DMS79 treated with DMSO at 0.1 percent for 48 hours (cell line): ENCODE measurements at regions not wholly inside any gene's neighbourhood (a gene's known extent, or its start where the extent isn't known, plus 50 kb on each side); places are given as distances from the start of the nearest gene placed in this dataset.
"Not testable (repeated sequence)": the region's sequence is repeated elsewhere in the genome, so short reads cannot be mapped to it uniquely, and the experiment has no call there.

Experiments used
- DNase-seq: peaks from one replicate; lab custom pipeline; 2025; lab: John Stamatoyannopoulos, UW

DNA sequence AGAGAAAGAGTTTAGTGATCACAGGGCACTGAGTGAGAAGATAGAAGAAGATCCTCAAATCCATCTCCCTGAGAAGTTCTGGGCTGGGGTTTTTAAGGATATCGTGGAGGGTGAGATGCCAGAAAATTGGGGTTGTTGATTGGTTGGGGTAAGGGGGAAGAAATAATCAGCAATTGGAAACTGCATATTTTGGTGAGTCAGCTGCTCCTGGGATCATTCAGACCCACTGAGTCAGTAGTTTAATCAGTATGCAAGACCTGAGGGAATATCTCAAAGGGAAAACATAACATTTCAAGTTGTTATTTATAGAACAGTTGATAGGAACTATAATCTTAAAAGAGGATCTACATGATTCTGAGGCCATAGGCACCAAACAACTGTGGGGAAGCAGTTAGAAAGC lies 183.4 kb downstream of the FCRL5 start:
- not testable (repeated sequence) for DNase-seq

DNA sequence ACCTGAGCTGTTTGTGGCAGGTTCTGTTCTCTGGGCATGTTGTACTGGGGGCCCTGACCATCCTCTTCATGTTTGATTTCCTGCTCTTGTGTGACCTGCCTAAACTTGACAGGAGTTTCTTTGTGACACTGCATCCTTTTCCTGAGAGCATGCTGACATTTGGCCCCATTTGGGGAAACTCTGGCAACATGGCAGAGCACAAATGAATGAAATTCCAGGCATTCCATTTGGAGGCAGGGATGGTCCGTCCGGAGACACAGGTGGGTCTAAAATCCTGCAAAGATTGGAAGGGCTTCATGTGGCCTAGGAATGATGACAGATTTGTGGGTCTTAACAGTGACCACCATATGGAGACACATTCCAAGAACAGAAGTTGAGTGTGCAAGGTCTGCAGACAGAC lies 184.0 kb downstream of the FCRL5 start:
- DNase-seq: no peak

DNA sequence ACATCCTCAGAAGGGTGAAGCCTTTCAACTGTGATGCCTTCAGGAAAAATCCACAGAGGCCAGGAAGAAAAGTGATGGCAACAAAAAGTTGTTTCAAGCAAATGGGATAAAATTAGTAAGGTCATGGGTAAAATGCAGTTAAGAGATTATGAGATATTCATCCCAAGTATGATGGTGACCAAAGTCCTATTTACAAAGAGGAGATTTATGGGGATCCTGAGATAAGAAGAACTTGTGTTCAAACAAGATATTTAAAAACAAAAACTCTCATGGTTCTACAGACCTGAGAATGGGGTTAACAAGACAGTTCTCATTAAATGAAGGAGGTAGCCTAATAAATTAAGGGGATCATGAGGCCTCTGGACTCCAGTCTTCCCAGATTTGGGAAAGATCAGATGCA lies 184.4 kb downstream of the FCRL5 start:
- DNase-seq: no peak

DNA sequence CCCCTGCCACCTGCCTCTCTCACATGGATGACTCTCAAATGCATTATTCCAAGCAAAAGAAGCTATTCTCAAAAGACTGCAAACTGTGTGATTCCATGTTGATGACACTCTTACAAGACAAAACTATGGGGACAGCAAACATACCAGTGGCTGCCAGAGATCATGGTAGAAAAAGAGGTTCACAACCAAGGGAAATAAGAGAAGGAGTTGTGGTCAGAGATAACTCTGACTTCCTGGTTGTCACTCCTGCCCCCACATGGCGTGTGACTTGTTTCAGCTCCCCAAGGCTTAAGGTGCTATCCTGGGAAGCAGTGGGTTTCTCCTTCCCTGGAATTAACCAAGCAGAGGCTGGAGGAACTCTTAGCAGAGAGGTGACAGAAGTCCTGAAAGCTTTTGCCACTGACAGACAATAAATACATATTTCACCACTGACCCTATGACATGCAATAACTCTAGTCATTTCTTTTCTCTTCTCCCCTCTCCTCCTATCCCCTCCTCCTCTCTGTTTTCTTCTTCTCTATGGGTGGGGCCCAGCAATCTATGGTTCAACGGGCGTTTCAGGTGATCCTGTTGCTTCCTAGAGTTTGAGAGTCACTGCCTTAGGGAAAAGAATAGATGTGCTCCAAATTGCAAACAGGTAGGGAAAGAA lies 185.1 kb downstream of the FCRL5 start:
- DNase-seq: no peak

DNA sequence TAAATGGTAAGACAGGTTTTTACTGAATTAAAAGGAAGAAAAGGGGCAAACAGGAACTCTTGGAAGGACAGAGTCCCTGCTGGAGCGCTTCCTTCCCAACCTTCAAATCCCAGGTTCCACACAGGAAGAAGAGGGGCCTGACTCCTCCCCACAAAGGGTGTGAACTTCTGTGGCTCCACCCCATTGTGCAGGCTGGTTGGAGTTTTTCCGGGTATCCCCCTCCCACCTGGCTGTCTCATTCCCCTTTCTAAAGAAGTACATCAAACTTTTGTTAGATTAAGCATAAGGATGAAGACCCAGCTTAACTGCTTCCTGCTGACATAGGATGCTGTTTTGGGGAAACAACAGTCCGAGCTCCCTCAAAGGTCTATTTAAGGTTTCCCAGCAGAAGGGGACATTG lies 187.7 kb downstream of the FCRL5 start:
- DNase-seq: no peak

DNA sequence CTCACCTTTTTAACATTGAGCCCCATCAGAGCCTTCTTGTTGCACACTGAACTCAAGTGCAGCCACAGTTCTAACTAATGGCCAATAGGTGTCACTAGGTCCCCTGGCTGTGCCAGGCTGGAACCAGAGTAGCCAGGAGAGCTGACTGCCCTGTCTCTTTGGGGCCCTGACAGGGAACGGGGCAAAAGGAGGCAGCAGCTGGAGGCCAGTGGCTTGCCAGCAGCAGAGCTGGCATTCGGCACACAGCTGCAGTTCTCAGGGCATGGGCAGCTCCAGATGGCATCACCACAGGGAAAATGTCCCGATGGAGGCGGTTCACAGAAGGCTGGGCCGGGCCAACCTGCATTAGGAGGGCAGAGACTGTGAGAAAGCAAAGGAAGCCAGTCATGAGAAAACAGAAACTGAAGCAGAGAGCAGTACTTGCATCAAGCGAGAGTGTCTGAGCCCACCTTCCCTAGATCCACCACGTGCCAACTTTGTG lies 188.6 kb downstream of the FCRL5 start:
- no peak for DNase-seq

DNA sequence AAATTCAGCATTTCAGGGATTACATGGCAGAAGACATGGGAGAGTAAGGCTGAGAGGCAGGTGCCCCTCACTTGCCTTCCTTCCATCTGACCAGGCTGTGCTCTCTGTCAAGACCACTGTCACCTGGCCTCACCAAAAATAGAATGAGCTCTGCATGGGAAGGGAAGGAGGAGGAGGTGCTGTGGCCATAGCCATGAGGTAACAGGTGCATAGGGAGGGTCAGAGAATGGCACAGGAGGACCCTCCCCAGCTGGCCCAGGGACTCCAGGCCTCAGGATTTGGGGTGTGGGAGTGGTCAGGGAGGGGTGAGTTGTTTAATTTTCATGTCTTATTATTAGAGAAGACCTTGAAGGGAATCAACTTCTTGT lies 192.3 kb downstream of the FCRL5 start:
- DNase-seq: no peak

DNA sequence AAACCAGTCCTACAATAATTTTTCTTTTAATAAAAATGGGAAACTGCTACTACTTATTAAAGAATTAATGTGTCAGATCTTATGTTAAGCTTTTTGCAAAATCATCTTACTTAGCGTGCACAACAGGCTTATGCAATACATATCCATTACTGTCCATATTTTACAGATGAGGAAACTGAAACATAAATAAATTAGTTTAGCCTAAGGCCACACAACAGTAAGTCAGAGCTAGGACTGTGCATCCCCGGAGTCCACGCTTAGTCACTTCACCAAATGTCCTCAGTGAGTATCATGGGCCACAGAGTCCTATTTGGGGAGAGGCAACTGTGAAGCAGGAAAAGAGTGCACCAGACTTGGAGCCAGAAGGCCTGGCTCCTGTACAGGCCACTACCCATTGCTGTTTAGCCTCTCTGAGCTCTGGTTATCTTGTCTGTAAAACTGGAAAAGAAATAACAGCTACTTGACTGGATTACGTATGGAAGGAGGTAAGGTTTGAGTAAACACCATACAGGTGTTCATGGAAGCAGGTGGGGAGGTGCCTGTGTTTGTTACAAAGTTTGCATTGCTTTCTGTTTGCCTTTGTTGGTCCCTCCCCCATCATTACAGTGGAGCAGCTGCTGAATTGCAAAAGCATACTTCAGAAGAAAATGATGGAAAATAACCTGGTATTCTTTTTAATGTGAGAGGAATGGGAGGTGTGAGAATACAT lies 192.8 kb downstream of the FCRL5 start:
- DNase-seq: no peak

DNA sequence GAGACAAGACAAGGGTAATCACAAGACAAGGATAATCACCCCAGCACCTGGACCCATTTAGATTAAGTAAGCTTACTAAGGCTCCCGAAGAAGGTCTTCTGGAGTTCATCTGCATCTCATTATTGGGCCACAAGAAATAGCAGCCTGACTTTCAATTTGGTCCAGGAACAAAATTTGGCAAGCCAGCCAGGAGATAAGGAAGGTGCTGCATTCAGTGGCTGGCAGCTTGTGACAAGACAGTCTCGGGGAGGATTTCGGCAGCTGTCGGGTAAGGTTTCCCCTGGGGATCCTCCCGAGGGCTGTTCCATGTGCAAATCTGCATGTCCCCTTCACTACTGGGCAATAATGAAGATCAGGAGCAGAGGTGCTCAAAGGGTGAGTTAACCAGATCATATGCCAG lies 195.2 kb downstream of the FCRL5 start:
- no peak for DNase-seq

DNA sequence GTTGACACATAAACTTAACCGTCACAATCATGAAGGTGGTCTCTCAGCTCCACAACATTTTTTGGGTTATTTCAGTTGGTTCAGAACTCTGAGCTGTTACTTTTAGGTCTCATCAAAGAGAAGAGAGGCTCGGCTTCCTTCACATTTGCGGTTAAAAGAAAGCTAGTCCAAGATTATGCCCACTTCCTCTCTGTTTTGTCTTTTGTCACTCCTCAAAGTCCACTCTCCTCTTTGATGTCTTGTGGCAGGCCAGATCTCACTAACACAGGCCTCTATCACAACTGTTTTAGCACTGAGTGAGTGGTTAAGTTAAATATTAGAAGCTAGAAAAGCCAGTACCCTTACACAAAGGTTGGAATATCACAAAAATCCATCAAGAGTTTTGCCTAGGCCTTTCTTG lies 195.7 kb downstream of the FCRL5 start:
- DNase-seq: no peak

DNA sequence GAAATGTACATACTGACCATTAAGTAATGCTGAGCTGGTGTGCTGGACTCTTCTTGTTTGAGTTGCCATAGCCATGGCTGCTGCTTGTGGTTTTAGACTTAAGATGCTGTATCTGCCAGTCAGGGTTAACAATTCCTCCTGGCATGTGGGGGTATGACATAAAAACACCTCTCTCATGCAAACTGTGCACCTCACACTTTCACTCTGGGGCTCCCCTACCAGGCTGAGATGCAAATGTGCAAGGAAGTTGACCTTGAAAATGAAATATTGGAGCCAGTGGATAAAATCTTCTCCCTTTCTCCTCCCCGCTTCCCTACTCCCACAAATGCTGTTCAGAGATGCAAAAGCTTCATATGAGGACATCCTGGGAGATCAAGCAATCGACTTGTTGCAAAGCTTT lies 198.8 kb downstream of the FCRL5 start:
- no peak for DNase-seq

DNA sequence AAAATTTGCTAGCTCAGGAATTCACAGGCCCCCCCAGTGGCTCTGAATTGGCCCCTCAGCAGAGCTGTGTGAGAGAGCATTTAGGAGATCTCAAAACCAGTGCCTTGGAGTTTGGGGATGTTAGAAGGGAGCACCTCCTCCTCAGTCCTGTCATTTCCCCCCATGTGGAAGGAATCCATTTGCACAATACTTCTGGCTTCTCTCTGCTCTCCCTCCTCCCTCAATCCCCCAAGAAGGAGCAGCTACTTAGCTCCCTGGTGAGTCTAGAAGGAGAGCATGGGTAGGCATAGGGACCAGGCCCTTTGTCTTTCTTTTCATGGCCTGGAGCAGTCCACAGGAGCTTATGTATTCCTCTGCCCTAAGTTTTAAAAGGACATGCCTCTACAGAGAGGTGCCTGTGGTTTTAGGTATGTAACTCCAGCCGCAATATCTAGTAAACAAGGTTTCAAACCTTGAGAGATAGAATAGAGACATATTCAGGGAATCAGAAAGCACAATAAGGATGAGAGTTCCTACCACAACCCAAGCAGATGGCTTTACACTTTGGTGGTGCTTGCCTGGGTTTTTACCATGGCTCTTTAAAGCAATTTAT lies 199.4 kb downstream of the FCRL5 start:
- DNase-seq: no peak

DNA sequence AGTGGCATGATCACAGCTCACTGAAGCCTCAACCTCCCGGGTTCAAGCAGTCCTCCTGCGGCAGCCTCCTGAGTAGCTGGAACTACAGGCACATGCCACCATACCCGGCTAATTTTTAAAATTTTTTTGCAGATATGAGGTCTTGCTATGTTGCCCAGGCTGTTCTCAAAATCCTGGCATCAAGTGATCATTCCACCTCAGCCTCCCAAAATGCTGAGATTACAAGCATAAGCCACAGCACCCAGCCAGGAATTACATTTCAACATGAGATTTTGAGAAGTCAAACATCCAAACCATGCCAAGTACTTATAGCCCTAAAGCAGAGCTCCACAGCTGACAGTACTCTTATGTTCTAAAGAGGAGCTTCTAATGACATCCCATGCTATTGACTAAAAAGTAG lies 200.1 kb downstream of the FCRL5 start:
- DNase-seq: no peak

DNA sequence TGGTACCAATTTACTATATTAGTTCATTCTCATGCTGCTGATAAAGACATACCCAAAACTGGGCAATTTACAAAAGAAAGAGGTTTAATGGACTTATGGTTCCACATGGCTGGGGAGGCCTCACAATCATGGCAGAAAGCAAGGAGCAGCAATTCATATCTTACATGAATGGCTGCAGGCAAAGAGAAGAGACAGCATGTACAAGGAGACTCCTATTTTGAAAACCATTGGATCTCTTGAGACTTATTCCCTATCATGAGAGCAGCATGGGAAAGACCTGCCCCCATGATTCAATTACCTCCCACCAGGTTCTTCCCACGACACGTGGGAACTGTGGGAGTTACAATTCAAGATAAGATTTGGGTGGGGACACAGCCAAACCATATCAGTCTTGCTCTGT lies 200.5 kb downstream of the FCRL5 start:
- not testable (repeated sequence) for DNase-seq

DNA sequence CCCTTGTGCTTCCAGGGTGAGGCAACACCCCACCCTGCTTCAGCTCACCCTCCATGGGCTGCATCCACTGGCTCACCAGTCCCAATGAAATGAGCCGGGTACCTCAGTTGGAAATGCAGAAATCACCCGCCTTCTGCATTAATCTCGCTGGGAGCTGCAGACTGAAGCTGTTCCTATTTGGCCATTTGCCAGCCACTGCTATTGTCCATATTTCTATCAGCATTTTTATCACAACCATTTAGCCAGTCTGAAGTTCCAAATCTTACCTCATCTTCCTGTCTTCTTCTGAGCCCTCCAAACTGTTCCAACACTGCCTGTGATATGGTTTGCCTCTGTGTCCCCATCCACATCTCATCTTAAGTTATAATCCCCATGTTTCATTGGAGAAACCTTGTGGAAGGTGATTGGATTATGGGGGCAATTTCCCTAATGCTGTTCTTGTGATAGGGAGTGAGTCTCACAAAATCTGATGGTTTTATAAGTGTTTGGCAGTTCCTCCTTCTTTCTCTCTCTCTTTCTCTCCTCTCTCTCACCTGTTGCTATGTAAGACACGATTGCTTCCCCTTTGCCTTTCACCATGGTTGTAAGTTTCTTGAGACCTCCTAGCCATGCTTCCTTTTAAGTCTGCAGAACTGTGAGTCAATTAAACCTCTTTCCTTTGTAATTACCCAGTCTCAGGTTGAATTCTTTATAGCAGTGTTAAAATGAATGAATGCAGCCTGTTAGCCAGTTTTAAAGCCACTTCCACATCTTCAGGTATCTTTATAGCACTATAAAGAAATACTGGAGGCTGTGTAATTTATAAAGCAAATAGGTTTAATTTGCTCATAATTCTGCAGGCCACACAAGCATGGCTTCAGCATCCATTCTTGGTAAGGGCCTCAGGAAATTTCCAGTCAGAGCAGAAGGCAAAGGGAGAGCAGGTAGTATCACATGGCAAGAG lies 203.5 kb downstream of the FCRL5 start:
- DNase-seq: no peak

DNA sequence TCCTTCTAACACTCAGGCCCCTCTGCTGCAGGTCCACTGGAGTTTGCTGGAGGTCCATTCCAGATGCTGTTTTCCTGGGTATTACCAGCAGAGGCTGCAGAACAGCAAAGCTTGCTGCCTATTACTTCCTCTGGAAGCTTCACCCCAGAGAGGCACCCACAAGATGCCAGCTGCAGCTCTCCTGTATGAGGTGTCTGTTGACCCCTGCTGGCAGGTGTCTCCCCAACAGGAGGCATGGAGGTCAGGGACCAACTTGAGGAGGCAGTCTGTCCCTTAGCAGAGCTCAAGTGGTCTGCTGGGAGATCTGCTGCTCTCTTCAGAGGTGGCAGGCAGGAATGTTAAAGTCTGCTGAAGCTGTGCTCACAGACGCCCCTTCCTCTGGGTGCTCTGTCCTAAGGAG lies 204.8 kb downstream of the FCRL5 start:
- no peak for DNase-seq

DNA sequence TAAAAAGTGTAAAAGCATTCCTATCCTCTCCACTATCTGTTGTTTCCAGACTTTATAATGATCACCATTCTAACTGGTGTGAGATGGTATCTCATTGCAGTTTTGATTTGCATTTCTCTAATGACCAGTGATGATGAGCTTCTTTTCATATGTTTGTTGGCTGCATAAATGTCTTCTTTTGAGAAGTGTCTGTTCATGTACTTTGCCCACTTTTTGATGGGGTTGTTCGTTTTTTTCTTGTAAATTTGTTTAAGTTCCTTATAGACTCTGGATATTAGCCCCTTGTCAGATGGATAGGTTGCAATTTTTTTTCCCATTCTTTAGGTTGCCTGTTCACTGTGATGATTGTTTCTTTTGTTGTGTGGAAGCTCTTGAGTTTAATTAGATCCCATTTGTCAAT lies 199.6 kb upstream of the ETV3 start:
- DNase-seq: not testable (repeated sequence)

DNA sequence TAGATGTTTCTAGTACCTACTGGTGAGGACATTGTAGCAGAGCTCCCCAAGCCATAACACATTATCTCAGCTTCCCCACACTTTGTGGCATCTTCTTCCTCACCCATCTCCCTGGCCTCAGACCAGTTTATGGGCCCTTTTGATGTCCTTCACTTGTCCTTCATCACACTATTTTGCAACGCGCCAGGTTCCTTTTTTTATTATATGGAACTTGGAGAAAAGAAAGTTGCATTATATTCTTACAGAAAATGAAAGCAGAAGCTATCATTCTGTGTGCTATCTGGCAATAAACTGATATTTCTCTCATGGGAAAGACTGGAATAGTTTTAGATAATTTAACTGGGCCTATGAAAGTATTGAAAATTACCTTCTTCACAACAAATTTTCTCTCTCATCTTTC lies 196.9 kb upstream of the ETV3 start:
- no peak for DNase-seq

DNA sequence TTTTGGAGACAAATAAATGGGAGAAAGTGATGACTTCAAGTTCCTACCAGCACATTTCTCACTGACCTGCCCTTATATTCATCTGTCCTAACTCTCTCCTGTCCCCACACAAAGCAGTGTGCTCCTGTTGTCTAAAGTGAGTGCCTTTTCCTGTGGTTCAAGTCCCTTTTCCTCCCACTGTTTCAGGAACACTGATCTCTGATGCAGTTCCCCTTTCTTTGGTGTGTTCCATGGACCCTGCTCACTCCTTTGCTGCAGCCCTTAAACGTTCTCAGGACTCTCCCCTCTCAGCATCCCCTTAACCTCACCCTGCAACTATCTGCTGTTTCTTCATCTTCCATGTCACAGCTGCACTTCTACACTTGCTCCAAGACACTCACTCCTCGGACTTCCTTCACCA lies 195.8 kb upstream of the ETV3 start:
- DNase-seq: no peak

DNA sequence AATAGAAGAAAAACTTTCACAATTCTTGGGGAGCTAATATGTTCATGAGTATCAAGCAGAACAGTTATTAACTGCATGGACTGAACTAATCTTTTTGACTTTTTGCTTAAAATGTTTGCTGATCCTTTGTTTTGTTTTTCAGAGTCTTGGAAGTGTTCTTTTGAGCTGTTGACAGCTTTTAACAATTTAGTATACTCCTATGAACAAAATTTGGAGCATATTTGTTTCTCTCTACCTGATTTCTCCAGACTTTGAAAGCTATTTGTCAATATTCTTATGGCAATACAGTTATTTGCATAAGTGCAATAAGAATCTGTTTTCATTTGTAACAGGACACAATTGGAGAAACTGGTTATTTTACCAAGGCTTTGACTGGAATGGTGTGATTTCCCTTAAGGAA lies 192.0 kb upstream of the ETV3 start:
- not testable (repeated sequence) for DNase-seq

DNA sequence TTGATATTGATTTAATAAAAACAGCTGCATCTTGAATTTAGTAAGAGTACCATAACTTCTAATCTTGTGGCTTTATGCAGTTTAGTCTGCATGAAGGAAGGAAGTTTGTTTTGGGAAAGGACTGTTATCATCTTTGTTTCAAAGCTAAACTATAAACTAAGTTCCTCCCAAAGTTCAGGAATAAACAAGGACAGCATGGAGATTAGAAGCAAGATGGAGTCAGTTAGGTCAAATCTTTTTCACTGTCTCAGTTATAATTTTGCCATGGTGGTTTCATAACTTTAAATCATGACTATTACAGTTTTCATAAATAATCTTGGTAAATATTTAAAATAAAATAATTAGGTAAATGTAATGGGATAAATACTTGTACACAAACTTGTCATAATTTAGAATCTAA lies 189.9 kb upstream of the ETV3 start:
- DNase-seq: not testable (repeated sequence)

DNA sequence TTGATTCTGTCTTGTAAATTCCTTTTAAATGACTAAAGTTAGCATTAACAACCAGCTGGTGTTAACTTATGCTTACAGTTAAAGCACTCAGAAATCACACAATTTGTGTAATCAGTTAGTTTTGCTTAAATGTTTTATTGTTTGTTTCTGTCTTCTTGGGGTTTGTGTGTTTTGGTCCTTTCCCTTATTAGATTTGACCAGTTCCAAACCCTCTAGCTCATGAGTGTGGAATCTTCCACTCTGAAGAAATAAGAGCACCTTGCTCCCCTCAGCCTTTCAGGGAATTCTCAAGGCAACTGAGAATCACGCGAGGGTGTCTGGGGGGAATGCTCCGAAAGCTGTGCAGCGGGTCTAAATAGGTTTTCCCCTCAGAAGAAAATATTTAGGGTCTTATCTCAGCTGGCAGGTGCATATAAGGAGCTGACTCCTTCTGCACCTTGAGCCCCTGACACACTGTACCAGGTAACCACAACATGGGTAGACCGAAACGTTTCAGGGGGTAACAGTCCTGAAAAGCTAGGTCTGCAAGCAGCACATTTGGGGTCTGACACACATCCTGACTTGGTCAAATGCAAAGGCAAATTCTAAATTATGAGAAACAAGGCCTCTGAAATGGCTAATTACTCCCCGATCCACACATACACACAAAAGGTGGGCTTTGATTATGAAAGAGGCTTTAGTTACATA lies 188.1 kb upstream of the ETV3 start:
- DNase-seq: no peak
